ENCODE measurements at regions not wholly inside any gene's neighbourhood (a gene's known extent, or its start where the extent isn't known, plus 50 kb on each side); places are given as distances from the start of the nearest gene placed in this dataset.

DNA sequence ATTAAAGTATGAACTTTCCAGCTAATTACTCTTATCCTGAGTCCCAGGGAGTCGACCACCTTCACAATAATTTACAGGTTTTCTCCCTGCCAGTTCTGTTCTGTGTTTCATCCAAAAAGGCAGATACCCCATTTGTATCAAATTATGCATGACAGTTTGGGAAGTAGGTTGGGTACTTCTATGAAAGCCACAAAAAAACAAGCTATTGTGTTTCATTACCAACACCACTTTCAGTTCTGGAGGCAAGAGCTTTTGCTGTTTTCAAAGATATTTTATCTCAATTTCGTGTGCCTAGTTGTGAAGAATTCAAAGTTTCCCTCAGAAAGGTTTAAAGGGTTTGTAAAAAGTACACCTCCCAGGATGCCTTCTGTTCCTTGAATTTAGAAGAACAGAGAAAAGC lies 557.4 kb downstream of the FLRT2 start:
- Mint-ChIP-seq H3K27me3 (ENCODE audit: insufficient read depth) (no peaks in the 10 kb centered on the region), H3K36me3 (ENCODE audit: low read depth) (peaks cover 2% of the 10 kb centered on the region), H3K4me1 (no peaks in the 10 kb centered on the region), H3K9me3 (peaks cover 2% of the 10 kb centered on the region), H3K27ac (no peak overlapping the region), H3K4me3 (no peak overlapping the region)
- H3K9me3 ChIP-seq (ENCODE audit: control insufficient read depth, low read length), result peaks cover 2% of the 10 kb centered on the region
- no peak for DNase-seq
- H3K27ac ChIP-seq (ENCODE audit: low read depth, low read length), result no peak overlapping the region
- TF ChIP-seq, protein P1, sequence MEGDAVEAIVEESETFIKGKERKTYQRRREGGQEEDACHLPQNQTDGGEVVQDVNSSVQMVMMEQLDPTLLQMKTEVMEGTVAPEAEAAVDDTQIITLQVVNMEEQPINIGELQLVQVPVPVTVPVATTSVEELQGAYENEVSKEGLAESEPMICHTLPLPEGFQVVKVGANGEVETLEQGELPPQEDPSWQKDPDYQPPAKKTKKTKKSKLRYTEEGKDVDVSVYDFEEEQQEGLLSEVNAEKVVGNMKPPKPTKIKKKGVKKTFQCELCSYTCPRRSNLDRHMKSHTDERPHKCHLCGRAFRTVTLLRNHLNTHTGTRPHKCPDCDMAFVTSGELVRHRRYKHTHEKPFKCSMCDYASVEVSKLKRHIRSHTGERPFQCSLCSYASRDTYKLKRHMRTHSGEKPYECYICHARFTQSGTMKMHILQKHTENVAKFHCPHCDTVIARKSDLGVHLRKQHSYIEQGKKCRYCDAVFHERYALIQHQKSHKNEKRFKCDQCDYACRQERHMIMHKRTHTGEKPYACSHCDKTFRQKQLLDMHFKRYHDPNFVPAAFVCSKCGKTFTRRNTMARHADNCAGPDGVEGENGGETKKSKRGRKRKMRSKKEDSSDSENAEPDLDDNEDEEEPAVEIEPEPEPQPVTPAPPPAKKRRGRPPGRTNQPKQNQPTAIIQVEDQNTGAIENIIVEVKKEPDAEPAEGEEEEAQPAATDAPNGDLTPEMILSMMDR (conservative IDR thresholded peaks at IDR 0.05), result no peak
- no peaks in the 10 kb centered on the region for H3K27me3 ChIP-seq (ENCODE audit: control insufficient read depth, insufficient read depth, low read length, poor library complexity, severe bottlenecking)
- no peak overlapping the region for H3K4me3 ChIP-seq (ENCODE audit: low read length)
- no peak overlapping the region for H3K9ac ChIP-seq (ENCODE audit: extremely low read depth, low read length, poor library complexity, severe bottlenecking)
- H3K4me1 ChIP-seq (ENCODE audit: control insufficient read depth, insufficient read depth, low read length), result no peaks in the 10 kb centered on the region
- no peaks in the 10 kb centered on the region for H3K36me3 ChIP-seq (ENCODE audit: control insufficient read depth, insufficient read depth, low read length)
- WGBS, 2 experiments (ENCODE audit: insufficient coverage in 1 of 2, insufficient read length in 1 of 2), result 72 to 90% methylated on average over 2 of the region's 2 CpGs

DNA sequence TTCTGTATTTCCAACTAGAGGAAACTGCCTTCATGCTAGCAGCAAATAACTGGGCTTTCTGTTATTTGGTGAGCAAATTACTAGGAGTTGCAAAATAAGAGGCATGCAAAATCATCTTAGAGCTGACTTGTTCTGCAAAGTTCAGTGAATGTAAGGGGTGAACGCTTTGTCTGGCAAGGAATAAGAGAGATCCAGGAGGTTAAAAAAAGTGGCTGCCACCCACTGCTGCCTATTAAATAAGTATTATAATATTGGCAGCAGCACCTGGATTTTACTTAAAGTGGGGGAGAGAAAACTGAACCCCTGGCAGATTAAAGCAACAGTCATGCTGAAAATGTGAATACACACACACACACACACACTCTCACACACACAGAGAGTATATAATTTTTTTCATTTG lies 557.0 kb downstream of the FLRT2 start:
- 80% methylated on average over 1 of the region's 1 CpG; no CpG with 5 or more reads in 1 of the 2 experiments for WGBS, 2 experiments (ENCODE audit: insufficient coverage in 1 of 2, insufficient read length in 1 of 2)
- H3K27me3 Mint-ChIP-seq (ENCODE audit: insufficient read depth), result no peaks in the 10 kb centered on the region
- Histone ChIP-seq H3K4me3 (ENCODE audit: low read length) (no peak overlapping the region), H3K36me3 (ENCODE audit: control insufficient read depth, insufficient read depth, low read length) (no peaks in the 10 kb centered on the region), H3K9me3 (ENCODE audit: control insufficient read depth, low read length) (no peaks in the 10 kb centered on the region), H3K4me1 (ENCODE audit: control insufficient read depth, insufficient read depth, low read length) (no peaks in the 10 kb centered on the region), H3K9ac (ENCODE audit: extremely low read depth, low read length, poor library complexity, severe bottlenecking) (no peak overlapping the region), H3K27ac (ENCODE audit: low read depth, low read length) (no peak overlapping the region), H3K27me3 (ENCODE audit: control insufficient read depth, insufficient read depth, low read length, poor library complexity, severe bottlenecking) (no peaks in the 10 kb centered on the region)
- H3K27ac Mint-ChIP-seq, result no peak overlapping the region
- H3K9me3 Mint-ChIP-seq, result peaks cover 1% of the 10 kb centered on the region
- peaks cover 1% of the 10 kb centered on the region for H3K36me3 Mint-ChIP-seq (ENCODE audit: low read depth)
- no peak for DNase-seq
- no peak overlapping the region for H3K4me3 Mint-ChIP-seq
- TF ChIP-seq, protein P1 (conservative IDR thresholded peaks at IDR 0.05), result no peak
- no peaks in the 10 kb centered on the region for H3K4me1 Mint-ChIP-seq

DNA sequence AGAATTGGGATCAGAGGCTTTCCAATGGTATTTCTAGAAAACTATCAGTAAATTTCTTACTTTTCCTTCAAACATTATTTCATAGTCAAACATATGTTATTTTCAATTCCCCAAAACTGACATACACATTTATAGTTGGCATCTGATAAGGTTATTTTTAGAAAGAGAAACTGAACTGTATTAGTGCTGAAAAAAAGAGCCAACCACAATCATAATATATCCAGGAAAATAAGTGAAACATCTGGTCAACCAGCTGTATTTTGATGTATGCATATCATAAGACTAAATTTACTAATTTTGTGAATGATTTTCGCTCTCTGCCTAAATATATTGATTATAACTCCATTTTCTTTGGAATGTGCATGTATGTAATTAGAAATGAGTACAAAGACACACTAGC lies 554.2 kb downstream of the FLRT2 start:
- no peak overlapping the region for H3K27ac ChIP-seq (ENCODE audit: low read depth, low read length)
- 100% methylated on average over 1 of the region's 1 CpG; no CpG with 5 or more reads in 1 of the 2 experiments for WGBS, 2 experiments (ENCODE audit: insufficient coverage in 1 of 2, insufficient read length in 1 of 2)
- no peak overlapping the region for H3K27ac Mint-ChIP-seq
- no peak for DNase-seq
- H3K9ac ChIP-seq (ENCODE audit: extremely low read depth, low read length, poor library complexity, severe bottlenecking), result no peak overlapping the region
- H3K36me3 Mint-ChIP-seq (ENCODE audit: low read depth), result peaks cover under 1% of the 10 kb centered on the region
- no peaks in the 10 kb centered on the region for H3K36me3 ChIP-seq (ENCODE audit: control insufficient read depth, insufficient read depth, low read length)
- H3K9me3 ChIP-seq (ENCODE audit: control insufficient read depth, low read length), result peaks cover 4% of the 10 kb centered on the region
- H3K4me3 Mint-ChIP-seq, result no peak overlapping the region
- peaks cover 9% of the 10 kb centered on the region for H3K9me3 Mint-ChIP-seq
- H3K27me3 ChIP-seq (ENCODE audit: control insufficient read depth, insufficient read depth, low read length, poor library complexity, severe bottlenecking), result no peaks in the 10 kb centered on the region
- no peaks in the 10 kb centered on the region for H3K4me1 Mint-ChIP-seq
- TF ChIP-seq, protein P1 (conservative IDR thresholded peaks at IDR 0.05), result no peak
- H3K4me1 ChIP-seq (ENCODE audit: control insufficient read depth, insufficient read depth, low read length), result no peaks in the 10 kb centered on the region
- H3K4me3 ChIP-seq (ENCODE audit: low read length), result no peak overlapping the region
- H3K27me3 Mint-ChIP-seq (ENCODE audit: insufficient read depth), result no peaks in the 10 kb centered on the region

All from endodermal cell (in vitro differentiated cells).